GM12878 (cell line): ENCODE measurements at regions not wholly inside any gene's neighbourhood (a gene's known extent, or its start where the extent isn't known, plus 50 kb on each side); places are given as distances from the start of the nearest gene placed in this dataset.

ENCODE experiments used
- ATAC-seq: fragments of 200-7000 bp; cut with Tn5 transposase; 3 replicates; pipeline ENCODE4 v1.9.1; 2020; ENCODE audit warnings: mild to moderate bottlenecking, moderate library complexity
- BruUV-seq: library from RNA; stranded (reverse); fragments of 400-500 nt; replicated peaks from 2 replicates; lab custom pipeline; 2021; lab: Mats Ljungman, UMichigan
- CTCF ChIA-PET: fragments of 300-600 bp; sonication (Branson Sonifier 250); formaldehyde crosslinking; extraction: SDS; loops from one replicate; lab custom pipeline; 2021; ENCODE audit warnings: inconsistent platforms; lab: Yijun Ruan, JAX
- POLR2A ChIA-PET: fragments of 350-600 bp; formaldehyde crosslinking; extraction: SDS; loops from one replicate; lab custom pipeline; 2021; ENCODE audit warnings: inconsistent platforms; lab: Charles Lee
- RAD21 ChIA-PET: fragments of 300-600 bp; sonication (Branson Sonifier 250); formaldehyde crosslinking; loops from one replicate; lab custom pipeline; 2023; ENCODE audit warnings: antibody characterized with exemption; ENCODE audit not compliant: unreplicated experiment; lab: Charles Lee
- SMC1A ChIA-PET: fragments of 300-600 bp; sonication (Branson Sonifier 250); formaldehyde crosslinking; loops from one replicate; lab custom pipeline; 2023; ENCODE audit not compliant: unreplicated experiment, uncharacterized antibody; lab: Charles Lee
- DNase-seq: peaks from one replicate; pipeline ENCODE4 v3.0.0-alpha.2; 2011; ENCODE audit warnings: low read depth, low spot score
- FAIRE-seq: peaks from 3 replicates; lab custom pipeline; 2011; peaks lifted over from hg19 to GRCh38; lab: Jason Lieb, UNC
- H2AFZ ChIP-seq: 2 replicates; pipeline ENCODE4 v1.6.0; 2011; ENCODE audit warnings: low read depth, low read length, control low read depth; ENCODE audit not compliant: control insufficient read depth
- H3K27ac ChIP-seq: 2 replicates; pipeline ENCODE4 v1.5.1; 2011; ENCODE audit warnings: control low read depth; ENCODE audit not compliant: control insufficient read depth, insufficient read depth
- H3K27me3 ChIP-seq, 2 experiments: replicated peaks in 1 of 2; 2 replicates each; pipeline versions ENCODE4 v1.6.0 to v1.6.1; 2011; ENCODE audit warnings: low read length in 1 of 2; ENCODE audit not compliant: control insufficient read depth in 2 of 2, insufficient read depth in 2 of 2
- H3K36me3 ChIP-seq, 2 experiments: 2 replicates each; pipeline ENCODE4 v1.5.1; 2011; ENCODE audit warnings: low read length in 1 of 2; ENCODE audit not compliant: control insufficient read depth in 2 of 2, insufficient read depth in 2 of 2
- H3K4me1 ChIP-seq: 2 replicates; pipeline ENCODE4 v1.6.1; 2011; ENCODE audit warnings: mild to moderate bottlenecking, low read length, moderate library complexity, mixed read lengths; ENCODE audit not compliant: control insufficient read depth, insufficient read depth
- H3K4me2 ChIP-seq: 2 replicates; pipeline ENCODE4 v1.6.0; 2011; ENCODE audit warnings: control low read depth; ENCODE audit not compliant: control insufficient read depth, insufficient read depth
- H3K4me3 ChIP-seq: fragments of 200-600 bp; sonication (generic); 2 replicates; pipeline ENCODE4 v1.5.1; 2016
- H3K79me2 ChIP-seq: 2 replicates; pipeline ENCODE4 v1.6.0; 2011; ENCODE audit warnings: low read length; ENCODE audit not compliant: control insufficient read depth, insufficient read depth
- H3K9ac ChIP-seq: 2 replicates; pipeline ENCODE4 v1.8.0; 2011; ENCODE audit warnings: low read length, control low read depth, mixed read lengths; ENCODE audit not compliant: control insufficient read depth, insufficient read depth
- H3K9me3 ChIP-seq: replicated peaks from 3 replicates; pipeline ENCODE4 v1.5.1; 2011; ENCODE audit warnings: mild to moderate bottlenecking, low read length; ENCODE audit not compliant: control insufficient read depth, insufficient read depth
- H4K20me1 ChIP-seq: 2 replicates; pipeline ENCODE4 v1.6.0; 2011; ENCODE audit not compliant: control insufficient read depth, insufficient read depth
- ATF7 ChIP-seq: fragments of 450-650 bp; IDR thresholded peaks from 2 replicates; pipeline ENCODE4 v1.6.1; 2016; ENCODE audit warnings: low read depth, mild to moderate bottlenecking
- BHLHE40 ChIP-seq, 2 experiments: fragments of 450-650 bp in 1 of 2; IDR thresholded peaks; 2 replicates each; pipeline ENCODE4 v1.6.1; 2011 to 2017; ENCODE audit warnings: low read depth in 2 of 2, borderline replicate concordance in 1 of 2, improper control_type of control experiment in 1 of 2, low read length in 1 of 2, mild to moderate bottlenecking in 1 of 2
- CBX3 ChIP-seq: fragments of 200-600 bp; sonication (generic); IDR thresholded peaks from 2 replicates; pipeline ENCODE4 v1.6.1; 2016; ENCODE audit warnings: low read depth, borderline replicate concordance
- CHD1 ChIP-seq: IDR thresholded peaks from 2 replicates; pipeline ENCODE4 v1.6.1; 2012; ENCODE audit warnings: low read depth, low read length, improper control_type of control experiment
- CUX1 ChIP-seq: IDR thresholded peaks from 2 replicates; pipeline ENCODE4 v1.6.1; 2012; ENCODE audit warnings: improper control_type of control experiment, low read depth, low read length; ENCODE audit not compliant: insufficient replicate concordance
- FOXK2 ChIP-seq: fragments of 450-650 bp; IDR thresholded peaks from 2 replicates; pipeline ENCODE4 v1.6.1; 2017; ENCODE audit warnings: mild to moderate bottlenecking, moderate library complexity
- HDGF ChIP-seq: fragments of 450-650 bp; IDR thresholded peaks from 2 replicates; pipeline ENCODE4 v1.6.1; 2016; ENCODE audit warnings: antibody characterized with exemption
- KAT2A ChIP-seq: conservative IDR thresholded peaks from 2 replicates; pipeline ENCODE4 v1.6.1; 2011; ENCODE audit warnings: low read depth, low read length; ENCODE audit not compliant: control insufficient read depth
- RUNX3 ChIP-seq: IDR thresholded peaks from 2 replicates; pipeline ENCODE4 v1.6.1; 2012; ENCODE audit warnings: low read length, inconsistent platforms
- SIN3A ChIP-seq: IDR thresholded peaks from 2 replicates; pipeline ENCODE4 v1.6.1; 2012; ENCODE audit warnings: low read depth, low read length, improper control_type of control experiment
- SUPT20H ChIP-seq: IDR thresholded peaks from 2 replicates; pipeline ENCODE4 v1.6.1; 2011; ENCODE audit warnings: low read depth, mild to moderate bottlenecking, low read length, moderate library complexity, borderline replicate concordance; ENCODE audit not compliant: control insufficient read depth
- WRNIP1 ChIP-seq: IDR thresholded peaks from 2 replicates; pipeline ENCODE4 v1.6.1; 2011; ENCODE audit warnings: low read depth, low read length, improper control_type of control experiment, borderline replicate concordance
- ZBTB11 ChIP-seq: fragments of 450-650 bp; formaldehyde crosslinking; IDR thresholded peaks from 2 replicates; pipeline ENCODE4 v1.5.0; 2022; ENCODE audit warnings: mild to moderate bottlenecking, missing genetic modification characterization
- ZBTB33 ChIP-seq: fragments of 450-650 bp; IDR thresholded peaks from 2 replicates; pipeline ENCODE4 v1.6.1; 2017; ENCODE audit warnings: mild to moderate bottlenecking
- ZNF217 ChIP-seq: fragments of 450-650 bp; IDR thresholded peaks from 2 replicates; pipeline ENCODE4 v1.6.1; 2017; ENCODE audit warnings: antibody characterized with exemption, mild to moderate bottlenecking
- WGBS: methylation state at CpG from one replicate; pipeline ENCODE4 v1.1.6; 2016; ENCODE audit warnings: low lambda C conversion rate; ENCODE audit not compliant: insufficient replicate concordance, insufficient coverage; ENCODE audit errors: missing lambda C conversion rate; 5-methylcytosine and 5-hydroxymethylcytosine counted together
- in situ Hi-C: fragments of 300-500 bp; cut with MboI; formaldehyde crosslinking; loops from 9 replicates; pipeline ENCODE4 v1.14.3; 2018; ENCODE audit warnings: mixed read lengths
- intact Hi-C: fragments of 100-400 bp; cut with micrococcal nuclease; formaldehyde crosslinking; loops from one replicate; pipeline ENCODE4 v1.14.2; 2022; ENCODE audit not compliant: unreplicated experiment

GRCh38 chr2:146572598-146572997 lies 1272.2 kb upstream of the ACVR2A start:
- Histone ChIP-seq H3K79me2 (no peaks in the 10 kb centered on the region), H3K27ac (no peak overlapping the region), H2AFZ (no peak overlapping the region), H3K9ac (no peak overlapping the region), H3K4me3 (no peak overlapping the region), H3K9me3 (no peaks in the 10 kb centered on the region), H3K4me1 (no peaks in the 10 kb centered on the region), H3K36me3 (no peaks in the 10 kb centered on the region), H4K20me1 (no peaks in the 10 kb centered on the region), H3K27me3 (no peaks in the 10 kb centered on the region), H3K4me2 (no peak overlapping the region)
- ChIA-PET RAD21 (no interaction called here), POLR2A (no interaction called here), SMC1A (interaction anchor here (1.1 kb wide), 1 partner anchor 18 kb away, joined by 4 read pairs; no protein-coding TSS in a partner anchor), CTCF (interaction anchor here (0.5 kb wide), 1 partner anchor 9 kb away, joined by 3 read pairs; no protein-coding TSS in a partner anchor)
- intact Hi-C loops (no loop called here), in situ Hi-C loops (no loop called here)
- BruUV-seq = no TSS peak
- ATAC-seq (peak; percentile 66), FAIRE-seq (no peak), DNase-seq (no peak)
- 95% methylated on average over 1 of the region's 1 CpG for WGBS
- TF ChIP-seq SUPT20H = no peak
- TF ChIP-seq CBX3 = no peak
- TF ChIP-seq HDGF = no peak
- TF ChIP-seq KAT2A = no peak
- no peak for TF ChIP-seq ZNF217
- TF ChIP-seq ZBTB11 (CRISPR knock-in tag) = no peak
- TF ChIP-seq BHLHE40 (IDR thresholded peaks at IDR 0.05; ENCODE audit: borderline replicate concordance in 1 of 2, low read depth in 2 of 2, low read length in 1 of 2) = no peak
- no peak for TF ChIP-seq FOXK2
- TF ChIP-seq RUNX3 = no peak
- no peak for TF ChIP-seq ATF7
- no peak for TF ChIP-seq ZBTB33
- no peak for TF ChIP-seq WRNIP1
- no peak for TF ChIP-seq CHD1
- TF ChIP-seq CUX1 = no peak
- no peak for TF ChIP-seq SIN3A
